T-helper 1 cell treated with Interleukin-12 subunit alpha and Interleukin-12 subunit beta and Interleukin-4 antibody, amounts not matched to agents 30 ng/mL and 1 ng/mL, for 36 hours (primary cell): ENCODE measurements at regions not wholly inside any gene's neighbourhood (a gene's known extent, or its start where the extent isn't known, plus 50 kb on each side); places are given as distances from the start of the nearest gene placed in this dataset.
"Not testable (repeated sequence)": the region's sequence is repeated elsewhere in the genome, so short reads cannot be mapped to it uniquely, and the experiment has no call there.

Experiments used
- intact Hi-C: fragments of 100-400 bp; cut with micrococcal nuclease; formaldehyde crosslinking; loops from one replicate; pipeline ENCODE4 v1.15.1; 2024

GRCh38 chr4:107562316-107562715 is 157.7 kb downstream of the PAPSS1 start:
- intact Hi-C loops: no loop called here

- intact Hi-C loops: no loop called here
Observed at GRCh38 chr4:107561481-107561880, 158.6 kb downstream of the PAPSS1 start.

GRCh38 chr4:107559653-107560052 is 160.4 kb downstream of the PAPSS1 start:
- intact Hi-C loops: loop anchor here (5.0 kb wide), 2 partner anchors 178 to 373 kb away; partner anchors contain the start of gene CYP2U1

GRCh38 chr4:107552306-107552705 is 167.7 kb downstream of the PAPSS1 start:
- intact Hi-C loops: no loop called here

GRCh38 chr4:107548211-107548905 is 171.7 kb downstream of the PAPSS1 start:
- intact Hi-C loops: no loop called here

GRCh38 chr4:107546638-107547037 is 173.4 kb downstream of the PAPSS1 start:
- intact Hi-C loops: no loop called here

- intact Hi-C loops: no loop called here
Observed at GRCh38 chr4:107541511-107541910, 178.5 kb downstream of the PAPSS1 start.

GRCh38 chr4:107531927-107532326 is 188.1 kb downstream of the PAPSS1 start:
- intact Hi-C loops: no loop called here

GRCh38 chr4:107520368-107520767 is 199.7 kb downstream of the PAPSS1 start:
- intact Hi-C loops: no loop called here

- intact Hi-C loops: no loop called here
Observed at GRCh38 chr4:107519053-107519452, 201.0 kb downstream of the PAPSS1 start.

GRCh38 chr4:107518076-107518475 is 202.0 kb downstream of the PAPSS1 start:
- intact Hi-C loops: no loop called here

- intact Hi-C loops: no loop called here
Observed at GRCh38 chr4:107512549-107512948, 207.5 kb downstream of the PAPSS1 start.

- intact Hi-C loops: no loop called here
Observed at GRCh38 chr4:107509615-107510014, 210.4 kb downstream of the PAPSS1 start.

- intact Hi-C loops: no loop called here
Observed at GRCh38 chr4:107500551-107500950, 219.5 kb downstream of the PAPSS1 start.

GRCh38 chr4:107497054-107497453 is 223.0 kb downstream of the PAPSS1 start:
- intact Hi-C loops: no loop called here

GRCh38 chr4:107492566-107492965 is 227.5 kb downstream of the PAPSS1 start:
- intact Hi-C loops: no loop called here

- intact Hi-C loops: no loop called here
Observed at GRCh38 chr4:107490116-107490515, 229.9 kb downstream of the PAPSS1 start.

GRCh38 chr4:107483621-107484020 is 236.4 kb downstream of the PAPSS1 start:
- intact Hi-C loops: not testable (repeated sequence)

GRCh38 chr4:107482546-107482945 is 237.5 kb downstream of the PAPSS1 start:
- intact Hi-C loops: no loop called here

GRCh38 chr4:107478327-107478980 is 241.6 kb downstream of the PAPSS1 start:
- intact Hi-C loops: no loop called here

GRCh38 chr4:107473126-107473525 is 246.9 kb downstream of the PAPSS1 start:
- intact Hi-C loops: no loop called here

GRCh38 chr4:107472265-107472948 is 247.6 kb downstream of the PAPSS1 start:
- intact Hi-C loops: no loop called here
